Effector memory CD8-positive, alpha-beta T cell (primary cell): ENCODE measurements at regions not wholly inside any gene's neighbourhood (a gene's known extent, or its start where the extent isn't known, plus 50 kb on each side); places are given as distances from the start of the nearest gene placed in this dataset.

Experiments used
- ATAC-seq: fragments of 150-1000 bp; cut with Tn5 transposase; replicated peaks from 2 replicates; pipeline ENCODE4 v1.10.0; 2021; ENCODE audit warnings: mild to moderate bottlenecking, moderate library complexity
- DNase-seq, 3 experiments: peaks; one replicate each; pipeline ENCODE4 v3.0.0; 2021
- H3K27ac Mint-ChIP-seq, 2 donors: one replicate each; pipeline ENCODE4 v1.8.0; 2022; ENCODE audit warnings: mild to moderate bottlenecking in 2 of 2, mixed read lengths in 2 of 2, moderate library complexity in 2 of 2
- H3K27me3 Mint-ChIP-seq, 2 donors: one replicate each; pipeline ENCODE4 v1.8.0; 2022; ENCODE audit warnings: mixed read lengths in 2 of 2
- H3K36me3 Mint-ChIP-seq: one replicate; pipeline ENCODE4 v1.8.0; 2022; ENCODE audit warnings: mild to moderate bottlenecking, moderate library complexity, mixed read lengths; ENCODE audit not compliant: insufficient read depth
- H3K4me1 Mint-ChIP-seq, 2 donors: one replicate each; pipeline ENCODE4 v1.8.0; 2022; ENCODE audit warnings: low read depth in 2 of 2, mixed read lengths in 2 of 2
- H3K4me3 Mint-ChIP-seq, 2 donors: one replicate each; pipeline ENCODE4 v1.8.0; 2022; ENCODE audit warnings: mild to moderate bottlenecking in 2 of 2, mixed read lengths in 2 of 2, moderate library complexity in 2 of 2
- H3K9me3 Mint-ChIP-seq, 2 donors: one replicate each; pipeline ENCODE4 v1.8.0; 2022; ENCODE audit warnings: mixed read lengths in 2 of 2

DNA sequence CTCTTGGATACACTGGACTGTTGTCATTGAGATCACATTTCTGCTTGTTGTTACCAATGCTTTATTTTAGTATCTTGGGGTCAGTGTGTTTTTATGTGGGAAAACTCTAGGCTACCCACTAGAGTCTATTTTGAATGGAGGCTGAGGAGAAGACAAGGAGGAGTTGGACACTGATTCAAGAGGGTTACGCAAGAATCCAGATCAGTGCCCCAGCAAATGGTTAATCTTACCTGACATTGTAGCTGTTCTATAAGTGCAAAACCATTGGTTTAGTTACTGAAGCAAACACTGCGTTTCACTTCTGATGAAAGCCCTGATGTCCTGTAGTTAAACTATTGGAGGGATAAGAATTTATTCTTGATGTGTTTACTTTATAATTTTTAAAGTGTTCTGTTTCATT, 331.1 kb upstream of the NR3C2 start:
- ATAC-seq = no peak

DNA sequence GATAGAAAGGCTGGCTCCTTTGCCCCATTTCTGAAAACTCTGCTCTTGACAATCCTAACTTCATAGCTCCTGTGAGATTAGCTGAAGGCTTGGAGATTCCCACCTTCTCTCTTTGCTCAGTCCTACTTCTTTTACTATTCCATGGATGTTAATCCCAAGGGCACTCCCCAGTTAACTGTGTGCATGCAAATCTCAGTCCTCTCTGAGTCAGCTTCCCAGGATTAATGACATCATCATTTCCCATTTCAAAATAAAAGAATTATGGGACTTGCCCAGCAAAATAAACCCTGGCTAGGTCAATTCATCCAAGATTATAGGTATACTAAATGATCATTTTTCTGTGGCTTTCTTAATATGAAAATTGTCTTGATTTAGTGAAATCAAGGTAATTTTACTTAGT, 328.6 kb upstream of the NR3C2 start:
- DNase-seq (no peak), ATAC-seq (no peak)
- H3K4me1 Mint-ChIP-seq = no peaks in the 10 kb centered on the region
- H3K36me3 Mint-ChIP-seq = no peaks in the 10 kb centered on the region
- no peaks in the 10 kb centered on the region for H3K27me3 Mint-ChIP-seq
- no peak overlapping the region for H3K27ac Mint-ChIP-seq
- no peaks in the 10 kb centered on the region for H3K9me3 Mint-ChIP-seq
- H3K4me3 Mint-ChIP-seq = no peak overlapping the region

More for the DNA sequence above, 331.1 kb upstream of the NR3C2 start:
- Mint-ChIP-seq H3K4me3 (no peak overlapping the region), H3K36me3 (peaks cover 3% of the 10 kb centered on the region), H3K9me3 (no peaks in the 10 kb centered on the region), H3K27ac (no peak overlapping the region), H3K27me3 (no peaks in the 10 kb centered on the region), H3K4me1 (no peaks in the 10 kb centered on the region)
- DNase-seq = no peak

DNA sequence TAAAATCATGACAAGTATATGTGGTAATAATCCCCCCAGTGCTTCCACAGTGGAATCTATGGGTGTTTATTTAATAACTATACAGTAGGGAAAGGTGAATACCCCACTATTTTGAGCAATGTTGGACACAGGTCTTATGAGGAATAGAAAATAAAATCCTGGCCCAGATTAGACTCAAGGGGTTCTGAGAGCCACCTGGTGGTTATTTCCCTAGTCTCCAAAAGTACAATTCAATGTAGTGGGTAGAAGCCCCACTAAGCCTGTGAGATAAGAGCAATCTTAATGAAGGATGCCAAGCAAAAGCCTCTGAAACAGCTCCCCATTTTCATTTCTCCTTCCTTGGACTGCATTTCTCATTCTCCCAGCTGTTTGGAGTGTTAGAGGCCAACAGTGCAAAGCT, 328.2 kb upstream of the NR3C2 start:
- H3K4me1 Mint-ChIP-seq = no peaks in the 10 kb centered on the region
- H3K27me3 Mint-ChIP-seq = no peaks in the 10 kb centered on the region
- H3K4me3 Mint-ChIP-seq = no peak overlapping the region
- H3K27ac Mint-ChIP-seq = no peak overlapping the region
- no peak for DNase-seq
- no peaks in the 10 kb centered on the region for H3K36me3 Mint-ChIP-seq
- H3K9me3 Mint-ChIP-seq = no peaks in the 10 kb centered on the region
- no peak for ATAC-seq

DNA sequence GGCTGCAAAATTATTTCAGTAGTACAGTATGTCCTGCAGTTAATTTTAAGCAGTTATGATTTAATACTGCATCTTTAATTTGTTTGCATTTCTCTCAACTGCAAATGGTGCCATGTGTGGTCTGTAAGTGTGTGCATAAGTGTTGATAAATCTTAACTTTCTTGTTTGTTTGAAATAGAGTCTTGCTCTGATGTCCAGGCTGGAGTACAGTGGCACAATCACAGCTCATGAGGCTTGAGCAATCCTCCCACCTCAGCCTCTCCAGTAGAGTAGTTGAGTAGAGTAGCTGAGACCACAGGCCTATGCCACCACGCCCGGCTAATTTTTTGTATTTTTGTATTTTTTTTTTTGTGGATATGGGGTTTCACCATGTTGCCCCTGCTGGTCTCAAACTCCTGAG, 322.5 kb upstream of the NR3C2 start:
- no peak for DNase-seq
- H3K27ac Mint-ChIP-seq = no peak overlapping the region
- H3K4me1 Mint-ChIP-seq = no peaks in the 10 kb centered on the region
- H3K9me3 Mint-ChIP-seq = peaks cover 0 to 2% of the 10 kb centered on the region in 2 donors
- H3K27me3 Mint-ChIP-seq = no peaks in the 10 kb centered on the region
- ATAC-seq = no peak
- no peaks in the 10 kb centered on the region for H3K36me3 Mint-ChIP-seq
- H3K4me3 Mint-ChIP-seq = no peak overlapping the region

DNA sequence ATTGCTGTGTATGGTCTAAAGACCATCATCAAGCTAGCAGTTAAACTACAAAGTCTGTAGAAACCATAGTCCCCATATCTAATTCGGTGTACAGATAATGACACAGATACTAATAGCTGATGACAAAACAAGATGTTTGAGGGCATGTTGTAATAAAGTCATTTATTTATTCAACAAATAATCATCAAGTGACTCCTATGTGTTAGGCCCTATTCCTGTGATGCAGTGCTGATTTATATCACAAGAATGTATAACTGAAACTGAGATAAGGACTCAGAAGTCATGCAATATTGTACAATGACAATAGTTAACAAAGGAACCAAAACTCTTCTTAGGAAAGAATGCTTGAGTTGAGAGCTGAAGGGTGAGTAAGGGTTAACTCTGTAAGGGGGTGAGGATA, 315.0 kb upstream of the NR3C2 start:
- no peak overlapping the region for H3K4me3 Mint-ChIP-seq
- no peaks in the 10 kb centered on the region for H3K4me1 Mint-ChIP-seq
- no peaks in the 10 kb centered on the region for H3K36me3 Mint-ChIP-seq
- no peaks in the 10 kb centered on the region for H3K27me3 Mint-ChIP-seq
- DNase-seq (no peak), ATAC-seq (no peak)
- H3K27ac Mint-ChIP-seq = no peak overlapping the region
- H3K9me3 Mint-ChIP-seq = peaks cover 0 to 9% of the 10 kb centered on the region in 2 donors

DNA sequence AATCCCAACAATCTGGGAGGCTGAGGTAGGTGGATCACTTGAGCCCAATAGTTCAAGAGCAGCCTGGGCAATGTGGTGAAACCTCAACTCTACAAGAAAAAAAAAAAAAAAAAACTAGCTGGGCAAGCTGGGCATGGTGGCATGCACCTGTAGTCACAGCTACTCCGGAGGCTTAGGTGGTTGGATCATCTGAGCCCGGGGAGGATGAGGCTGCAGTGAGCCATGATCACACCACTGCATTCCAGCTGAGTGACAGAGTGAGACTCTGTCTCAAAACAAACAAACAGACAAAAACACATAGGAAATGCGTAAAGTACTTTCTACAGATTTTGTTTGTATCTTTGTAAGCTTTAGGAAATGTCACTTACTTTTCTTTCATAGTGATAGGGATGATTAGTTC, 307.2 kb upstream of the NR3C2 start:
- DNase-seq = no peak
- Mint-ChIP-seq H3K36me3 (no peaks in the 10 kb centered on the region), H3K4me3 (no peak overlapping the region)

DNA sequence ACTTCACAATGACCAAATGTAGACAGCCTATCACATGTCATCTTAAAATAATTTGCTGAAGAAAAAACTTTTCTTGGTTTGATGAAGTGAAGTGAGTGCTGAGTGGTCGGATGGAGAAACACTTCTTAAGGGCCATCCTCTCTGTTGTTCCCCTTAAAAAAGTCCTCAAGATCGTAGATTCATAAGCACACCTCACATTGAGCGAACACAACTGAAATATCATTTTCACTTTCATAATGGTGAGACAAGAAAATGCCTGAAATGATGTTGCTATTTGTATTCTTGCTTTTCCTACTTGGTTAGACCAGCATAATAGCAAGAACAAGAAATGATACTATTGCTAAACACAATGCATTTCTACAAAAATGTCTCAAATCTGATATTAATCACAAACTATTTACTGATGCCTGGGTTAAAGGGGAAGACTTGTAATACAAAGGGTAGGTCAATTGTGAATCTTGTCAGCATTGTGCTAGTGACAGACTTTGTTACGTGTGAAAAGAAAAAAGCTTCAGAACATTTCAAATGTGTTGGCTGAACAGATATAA, 305.6 kb upstream of the NR3C2 start:
- DNase-seq (no peak), ATAC-seq (no peak)
- Mint-ChIP-seq H3K27me3 (no peaks in the 10 kb centered on the region), H3K4me1 (peaks cover 0 to 3% of the 10 kb centered on the region in 2 donors), H3K9me3 (no peaks in the 10 kb centered on the region), H3K36me3 (no peaks in the 10 kb centered on the region), H3K4me3 (no peak overlapping the region), H3K27ac (no peak overlapping the region)

More for the DNA sequence above, 307.2 kb upstream of the NR3C2 start:
- Mint-ChIP-seq H3K9me3 (peaks cover 0 to 4% of the 10 kb centered on the region in 2 donors), H3K27me3 (no peaks in the 10 kb centered on the region), H3K27ac (no peak overlapping the region), H3K4me1 (peaks cover 0 to 3% of the 10 kb centered on the region in 2 donors)
- ATAC-seq = no peak

DNA sequence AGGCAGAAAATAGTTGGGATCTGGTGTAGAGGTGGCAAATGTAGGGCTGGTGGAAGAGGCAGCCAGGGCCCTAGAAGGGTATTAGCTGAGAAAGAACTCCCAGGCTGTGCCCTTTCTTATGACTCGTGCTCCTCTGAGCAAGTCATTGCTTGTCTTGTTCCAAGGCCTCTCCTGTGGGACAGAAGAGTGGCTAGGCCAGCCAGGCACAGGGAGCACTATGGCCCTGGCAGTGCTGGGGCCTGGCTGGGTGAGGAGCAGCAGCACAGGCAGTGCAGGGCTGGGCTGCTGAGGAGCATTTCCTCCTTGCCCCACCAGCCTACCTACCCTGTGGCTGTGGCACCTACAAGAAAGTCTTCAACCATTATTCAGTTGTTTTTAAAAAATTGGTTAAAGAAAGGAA, 298.5 kb upstream of the NR3C2 start:
- ATAC-seq (no peak), DNase-seq (no peak)
- H3K27ac Mint-ChIP-seq = no peak overlapping the region
- H3K9me3 Mint-ChIP-seq = peaks cover 0 to 1% of the 10 kb centered on the region in 2 donors
- H3K4me3 Mint-ChIP-seq = no peak overlapping the region
- no peaks in the 10 kb centered on the region for H3K4me1 Mint-ChIP-seq
- H3K36me3 Mint-ChIP-seq = peaks cover 2% of the 10 kb centered on the region
- no peaks in the 10 kb centered on the region for H3K27me3 Mint-ChIP-seq

DNA sequence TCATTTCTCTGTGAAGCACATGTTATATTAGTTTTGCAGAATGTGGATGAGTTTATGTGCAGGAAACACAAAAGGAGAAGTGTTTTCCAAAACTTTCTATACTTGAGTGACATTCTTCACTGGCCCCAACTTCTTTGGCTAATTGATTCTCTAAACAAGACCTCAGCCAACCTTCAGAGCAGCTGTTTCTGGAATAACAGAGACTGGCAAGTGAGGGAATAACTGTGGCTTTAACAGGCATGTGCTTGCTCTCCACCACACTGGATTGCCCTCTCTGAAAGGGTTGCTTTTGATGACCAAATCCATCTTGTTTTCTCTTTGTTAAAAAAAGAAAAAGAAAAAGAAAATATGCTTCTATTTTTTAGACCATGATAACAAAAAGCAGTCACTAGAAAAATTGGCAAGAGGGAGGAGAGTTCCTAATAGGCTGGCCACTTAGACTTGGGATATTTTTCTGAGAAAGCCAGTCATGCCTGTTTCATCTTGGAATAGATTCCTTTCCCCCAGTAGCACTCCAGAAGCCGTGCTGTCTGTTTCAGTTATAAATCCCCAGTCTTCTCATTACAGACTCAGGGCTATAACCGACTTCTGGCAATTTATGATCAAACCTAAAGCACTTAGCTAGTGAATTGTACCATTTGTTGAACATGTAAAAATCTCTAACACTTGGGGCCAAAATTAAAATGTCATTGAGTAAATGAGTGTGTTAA, 295.0 kb upstream of the NR3C2 start:
- H3K27ac Mint-ChIP-seq = no peak overlapping the region
- peaks cover 2% of the 10 kb centered on the region for H3K36me3 Mint-ChIP-seq
- no peaks in the 10 kb centered on the region for H3K4me1 Mint-ChIP-seq
- H3K9me3 Mint-ChIP-seq = peaks cover 0 to 1% of the 10 kb centered on the region in 2 donors
- H3K4me3 Mint-ChIP-seq = no peak overlapping the region
- no peaks in the 10 kb centered on the region for H3K27me3 Mint-ChIP-seq
- no peak for DNase-seq
- no peak for ATAC-seq

DNA sequence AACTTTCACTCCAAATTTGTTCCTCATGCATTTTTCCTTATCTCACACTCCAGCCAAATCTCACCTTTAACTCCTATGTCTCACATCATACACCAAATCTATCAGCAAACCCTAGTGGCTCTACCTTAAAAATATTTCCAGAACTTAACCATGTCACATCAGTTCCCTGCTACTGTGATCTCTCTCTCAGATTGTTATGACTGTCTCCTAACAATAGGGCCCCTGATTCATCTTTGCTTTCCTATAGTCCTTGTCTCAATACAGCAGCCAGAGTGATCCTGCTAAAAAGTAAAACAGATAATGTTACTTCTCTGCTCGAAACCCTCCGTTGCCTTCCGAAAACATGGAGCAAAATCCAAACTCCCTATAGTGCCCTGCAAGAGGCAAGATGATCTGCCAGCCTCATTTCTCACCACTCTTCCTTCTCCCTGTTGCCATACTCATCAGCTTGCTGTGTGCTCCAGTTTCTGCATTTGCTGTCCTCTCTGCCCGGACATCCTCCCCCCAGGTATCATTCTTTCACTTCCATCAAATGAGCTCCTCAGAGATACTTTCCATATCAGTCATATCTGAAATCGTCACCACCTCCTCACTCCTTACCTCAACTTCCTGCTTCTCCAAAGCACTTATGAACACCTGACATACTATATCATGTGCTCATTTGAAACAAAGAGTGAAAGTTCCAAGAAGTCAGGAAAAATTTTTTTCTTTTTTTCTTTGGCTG, 293.4 kb upstream of the NR3C2 start:
- ATAC-seq (no peak), DNase-seq (no peak)
- Mint-ChIP-seq H3K4me1 (no peaks in the 10 kb centered on the region), H3K4me3 (no peak overlapping the region), H3K27me3 (no peaks in the 10 kb centered on the region), H3K9me3 (peaks cover 0 to 1% of the 10 kb centered on the region in 2 donors), H3K27ac (no peak overlapping the region), H3K36me3 (peaks cover 2% of the 10 kb centered on the region)

DNA sequence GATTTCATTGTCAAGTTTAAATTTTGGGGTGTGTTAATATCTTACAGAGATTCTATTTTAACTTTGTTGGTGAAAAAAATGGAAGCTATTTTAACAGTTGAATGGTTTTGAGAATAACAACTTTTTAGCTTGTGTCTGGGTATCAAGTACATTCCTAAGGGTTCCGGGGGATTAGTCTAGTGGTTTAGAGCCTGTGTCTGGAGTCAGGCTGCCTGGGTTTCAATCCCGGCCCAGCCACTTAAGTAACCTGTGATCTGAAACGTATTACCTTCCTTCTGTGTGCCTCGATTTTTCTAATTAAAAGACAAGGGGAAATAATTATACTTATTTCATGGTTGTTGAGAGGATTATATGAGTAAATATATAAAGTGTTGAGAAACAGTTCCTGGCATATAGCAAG, 288.6 kb upstream of the NR3C2 start:
- H3K4me3 Mint-ChIP-seq = no peak overlapping the region
- ATAC-seq (no peak), DNase-seq (no peak)
- no peak overlapping the region for H3K27ac Mint-ChIP-seq
- no peaks in the 10 kb centered on the region for H3K4me1 Mint-ChIP-seq
- no peaks in the 10 kb centered on the region for H3K9me3 Mint-ChIP-seq
- peaks cover 12 to 26% of the 10 kb centered on the region in 2 donors for H3K27me3 Mint-ChIP-seq
- H3K36me3 Mint-ChIP-seq = no peaks in the 10 kb centered on the region

DNA sequence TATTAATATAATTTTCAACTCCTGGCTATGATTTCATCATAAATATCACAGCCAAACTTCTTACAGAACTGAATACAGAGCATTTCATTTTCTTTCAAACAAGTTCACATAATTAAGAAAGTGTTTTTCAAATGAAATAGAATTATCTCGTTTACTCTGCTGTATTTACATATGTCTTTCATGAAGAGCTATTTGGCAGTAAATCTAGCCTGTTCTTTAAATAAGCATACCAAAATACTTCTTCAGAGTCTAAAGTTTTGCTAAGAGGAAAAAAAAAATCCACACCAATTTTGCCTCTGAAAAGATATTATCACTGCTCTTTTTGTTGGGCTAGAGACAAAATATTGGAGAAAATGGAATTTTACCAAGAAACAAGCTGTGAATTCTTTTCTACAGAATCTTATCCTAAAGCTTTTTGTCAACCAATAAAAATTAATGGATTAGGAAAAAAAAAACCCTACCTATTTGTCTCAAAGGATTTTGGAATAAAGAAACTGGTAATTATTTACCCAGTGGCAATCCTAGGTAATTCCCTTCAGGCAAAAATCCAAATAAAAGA, 287.9 kb upstream of the NR3C2 start:
- DNase-seq = no peak
- Mint-ChIP-seq H3K36me3 (no peaks in the 10 kb centered on the region), H3K4me3 (no peak overlapping the region), H3K27ac (no peak overlapping the region), H3K27me3 (peaks cover 12 to 26% of the 10 kb centered on the region in 2 donors), H3K9me3 (no peaks in the 10 kb centered on the region), H3K4me1 (no peaks in the 10 kb centered on the region)
- no peak for ATAC-seq

DNA sequence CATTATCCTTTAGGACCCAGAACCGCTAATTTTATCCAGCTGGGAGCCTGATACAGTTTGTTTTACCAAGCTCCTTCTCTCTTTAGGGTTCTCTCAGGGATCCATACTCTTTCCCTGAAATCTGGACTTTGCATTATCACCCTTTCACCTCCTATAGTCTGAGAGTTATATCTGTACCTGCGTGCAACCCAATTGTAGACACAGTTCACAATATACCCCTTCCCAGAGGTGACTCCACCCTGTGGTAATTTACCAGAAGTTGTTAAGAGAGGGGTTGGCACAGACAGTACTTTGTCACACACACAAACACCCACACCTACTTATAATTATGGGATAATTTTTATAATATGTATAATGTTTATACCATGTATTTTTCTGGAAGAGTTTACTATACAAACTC, 275.8 kb upstream of the NR3C2 start:
- H3K4me1 Mint-ChIP-seq = no peaks in the 10 kb centered on the region
- no peaks in the 10 kb centered on the region for H3K9me3 Mint-ChIP-seq
- no peaks in the 10 kb centered on the region for H3K27me3 Mint-ChIP-seq
- ATAC-seq = no peak
- H3K4me3 Mint-ChIP-seq = no peak overlapping the region
- H3K36me3 Mint-ChIP-seq = no peaks in the 10 kb centered on the region
- H3K27ac Mint-ChIP-seq = no peak overlapping the region
- DNase-seq = no peak
